Lower leg skin (tissue), 4 donors: ENCODE measurements at regions not wholly inside any gene's neighbourhood (a gene's known extent, or its start where the extent isn't known, plus 50 kb on each side); places are given as distances from the start of the nearest gene placed in this dataset.

Experiments used
- DNase-seq, 2 donors: peaks; one replicate each; pipeline ENCODE4 v3.0.0-alpha.2; 2019; ENCODE audit warnings: low spot score in 2 of 2
- H3K4me3 ChIP-seq: fragments of 200-600 bp; sonication (generic); 2 replicates; pipeline ENCODE4 v1.5.1; 2017; ENCODE audit warnings: mild to moderate bottlenecking, low read depth; ENCODE audit not compliant: poor library complexity, severe bottlenecking
- POLR2A ChIP-seq, 2 donors: fragments of 450-650 bp; IDR thresholded peaks; one replicate each; pipeline ENCODE4 v1.6.1; 2016 to 2017; ENCODE audit warnings: antibody characterized with exemption in 2 of 2, mild to moderate bottlenecking in 1 of 2, moderate library complexity in 1 of 2
- WGBS, 2 donors: methylation state at CpG; one replicate each; pipeline ENCODE4 v1.1.5; 2018; 5-methylcytosine and 5-hydroxymethylcytosine counted together
- intact Hi-C: fragments of 100-400 bp; cut with DNase I; formaldehyde crosslinking; loops from one replicate; pipeline ENCODE4 v1.15.0; 2023; ENCODE audit warnings: low total_unique reads
- TF ChIP-seq, protein P1 (sequence below), 3 donors: fragments of 450-650 bp; IDR thresholded peaks; one replicate each; pipeline ENCODE4 v1.5.1; 2016; ENCODE audit warnings: antibody characterized with exemption in 3 of 3, mild to moderate bottlenecking in 3 of 3, moderate library complexity in 2 of 3

DNA sequence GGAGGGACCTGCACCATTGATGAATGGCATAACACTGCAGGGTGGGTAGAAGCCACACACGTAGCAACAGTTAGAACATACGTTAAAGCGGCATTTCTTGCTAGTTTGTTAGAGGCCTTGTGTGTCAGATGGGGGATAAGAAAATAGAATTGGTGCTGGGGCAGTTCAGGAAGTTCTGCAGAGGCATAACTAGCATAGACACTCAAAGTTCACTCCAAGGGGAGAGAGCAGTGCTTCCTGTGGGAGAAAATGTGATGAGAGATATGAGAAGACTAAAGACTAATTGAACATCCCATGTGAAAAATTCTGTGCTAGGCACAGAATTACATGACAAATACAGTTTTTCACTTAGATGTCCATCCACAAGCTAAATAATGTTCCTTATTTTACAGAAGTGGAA is 327.1 kb downstream of the ZNF621 start:
- DNase-seq, result no peak
- no peak for TF ChIP-seq POLR2A (IDR thresholded peaks at IDR 0.05)
- TF ChIP-seq, protein P1, sequence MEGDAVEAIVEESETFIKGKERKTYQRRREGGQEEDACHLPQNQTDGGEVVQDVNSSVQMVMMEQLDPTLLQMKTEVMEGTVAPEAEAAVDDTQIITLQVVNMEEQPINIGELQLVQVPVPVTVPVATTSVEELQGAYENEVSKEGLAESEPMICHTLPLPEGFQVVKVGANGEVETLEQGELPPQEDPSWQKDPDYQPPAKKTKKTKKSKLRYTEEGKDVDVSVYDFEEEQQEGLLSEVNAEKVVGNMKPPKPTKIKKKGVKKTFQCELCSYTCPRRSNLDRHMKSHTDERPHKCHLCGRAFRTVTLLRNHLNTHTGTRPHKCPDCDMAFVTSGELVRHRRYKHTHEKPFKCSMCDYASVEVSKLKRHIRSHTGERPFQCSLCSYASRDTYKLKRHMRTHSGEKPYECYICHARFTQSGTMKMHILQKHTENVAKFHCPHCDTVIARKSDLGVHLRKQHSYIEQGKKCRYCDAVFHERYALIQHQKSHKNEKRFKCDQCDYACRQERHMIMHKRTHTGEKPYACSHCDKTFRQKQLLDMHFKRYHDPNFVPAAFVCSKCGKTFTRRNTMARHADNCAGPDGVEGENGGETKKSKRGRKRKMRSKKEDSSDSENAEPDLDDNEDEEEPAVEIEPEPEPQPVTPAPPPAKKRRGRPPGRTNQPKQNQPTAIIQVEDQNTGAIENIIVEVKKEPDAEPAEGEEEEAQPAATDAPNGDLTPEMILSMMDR (IDR thresholded peaks at IDR 0.05), result no peak
- no peak overlapping the region for H3K4me3 ChIP-seq
- intact Hi-C loops, result no loop called here
- WGBS, 2 donors, result 87 to 96% methylated on average over 3 of the region's 3 CpGs

DNA sequence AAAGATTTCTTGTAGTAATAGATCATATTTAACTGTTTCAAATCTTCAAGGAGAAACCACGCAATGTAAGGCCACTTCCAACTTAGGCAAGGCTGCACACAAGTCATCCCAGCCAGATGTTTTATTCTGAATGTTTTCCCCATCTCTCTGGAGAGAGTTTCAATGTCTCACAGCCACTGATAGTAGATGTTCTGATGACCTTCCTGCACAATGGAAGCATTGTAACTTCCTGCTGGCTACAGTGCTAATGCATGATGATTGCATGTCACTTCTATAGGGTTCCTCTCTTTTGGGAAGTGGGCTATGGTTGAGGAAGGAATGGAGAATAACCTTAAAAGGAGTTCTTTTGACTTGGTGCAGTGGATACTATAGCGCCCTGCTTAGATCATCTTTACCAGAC is 328.0 kb downstream of the ZNF621 start:
- H3K4me3 ChIP-seq, result no peak overlapping the region
- TF ChIP-seq, protein P1 (IDR thresholded peaks at IDR 0.05), result no peak
- no peak for TF ChIP-seq POLR2A (IDR thresholded peaks at IDR 0.05)
- DNase-seq, result no peak
- 91 to 99% methylated on average over 2 of the region's 2 CpGs for WGBS, 2 donors
- intact Hi-C loops, result no loop called here

DNA sequence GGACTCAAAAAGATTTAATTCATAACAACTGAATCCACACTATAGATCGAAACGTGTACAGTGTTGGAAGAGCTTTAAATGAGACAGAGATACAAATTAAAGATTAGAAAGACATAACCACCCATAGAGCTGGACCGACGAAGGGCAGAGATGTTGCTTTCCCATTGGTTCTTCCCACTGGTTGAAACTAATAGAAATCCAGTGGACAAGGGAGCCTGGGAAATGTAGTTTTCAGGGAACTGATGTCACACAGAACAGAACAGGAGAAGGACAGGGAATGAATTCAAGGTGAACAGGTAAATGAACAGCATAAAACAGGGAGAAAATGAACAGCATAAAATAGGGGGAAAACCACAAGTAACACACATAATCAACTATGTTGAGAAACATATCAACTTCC is 328.7 kb downstream of the ZNF621 start:
- no peak for DNase-seq
- intact Hi-C loops, result no loop called here
- H3K4me3 ChIP-seq, result no peak overlapping the region
- WGBS, 2 donors, result 89 to 92% methylated on average over 4 of the region's 4 CpGs
- no peak for TF ChIP-seq POLR2A (IDR thresholded peaks at IDR 0.05)
- TF ChIP-seq, protein P1 (IDR thresholded peaks at IDR 0.05), result no peak

DNA sequence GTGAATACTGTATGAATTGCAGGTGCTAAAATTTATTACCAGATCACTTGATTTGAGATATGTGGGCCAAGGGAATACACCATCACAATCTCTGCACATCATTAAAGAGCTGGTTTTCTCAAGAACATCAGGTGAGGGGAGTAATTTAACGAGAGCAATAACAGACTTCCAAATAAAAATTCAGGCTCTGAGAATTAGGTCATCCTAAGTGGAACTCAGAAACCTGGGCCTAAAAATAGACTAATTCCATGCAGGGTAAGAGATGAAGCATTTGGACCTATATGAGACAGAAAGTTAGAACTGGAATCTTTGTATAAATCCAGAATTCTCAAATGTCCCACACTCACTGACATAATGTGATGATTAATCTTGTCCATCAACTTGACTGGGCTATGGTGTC is 331.1 kb downstream of the ZNF621 start:
- no peak for TF ChIP-seq POLR2A (IDR thresholded peaks at IDR 0.05)
- TF ChIP-seq, protein P1 (IDR thresholded peaks at IDR 0.05), result no peak
- H3K4me3 ChIP-seq, result no peak overlapping the region
- intact Hi-C loops, result no loop called here
- no peak for DNase-seq
- 85 to 93% methylated on average over 1 of the region's 1 CpG for WGBS, 2 donors

DNA sequence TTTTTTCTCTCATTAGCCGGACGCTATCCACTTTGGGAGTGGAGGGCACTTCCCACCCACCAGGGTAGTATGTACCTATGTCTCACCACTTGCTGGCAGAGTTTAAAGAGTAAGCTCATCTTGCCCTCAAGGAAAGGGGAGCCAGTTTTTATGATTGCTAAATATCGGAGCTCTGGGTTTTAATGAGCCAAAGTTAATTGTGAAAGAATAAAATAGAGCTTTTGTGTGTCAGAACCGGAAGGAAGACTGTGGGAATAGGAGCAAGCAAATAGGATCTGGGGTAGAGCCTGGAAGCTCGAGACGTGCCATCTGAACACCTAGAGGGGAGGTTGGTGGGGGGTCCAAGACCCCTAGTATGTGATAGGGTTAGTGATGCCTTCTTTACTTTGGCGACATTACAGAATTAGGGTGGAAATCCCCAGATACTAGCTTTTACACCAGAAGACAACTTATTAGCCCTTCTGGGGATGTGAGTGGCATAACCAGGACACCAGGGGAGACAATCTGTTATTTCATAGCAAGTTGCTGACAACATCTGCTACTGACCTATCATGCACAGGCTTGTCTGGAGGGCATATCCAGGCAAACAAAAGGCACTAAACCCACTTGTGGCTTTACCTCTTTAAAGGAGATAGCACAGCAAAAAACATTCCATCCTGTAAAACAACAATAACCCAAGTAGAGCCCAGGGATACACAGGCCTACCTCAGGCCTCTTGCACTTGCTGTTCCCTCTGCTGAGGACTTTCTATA is 333.8 kb downstream of the ZNF621 start:
- H3K4me3 ChIP-seq, result no peak overlapping the region
- 54 to 59% methylated on average over 7 of the region's 7 CpGs for WGBS, 2 donors
- TF ChIP-seq POLR2A (IDR thresholded peaks at IDR 0.05), result no peak
- TF ChIP-seq, protein P1 (IDR thresholded peaks at IDR 0.05), result no peak
- no peak for DNase-seq
- intact Hi-C loops, result no loop called here

DNA sequence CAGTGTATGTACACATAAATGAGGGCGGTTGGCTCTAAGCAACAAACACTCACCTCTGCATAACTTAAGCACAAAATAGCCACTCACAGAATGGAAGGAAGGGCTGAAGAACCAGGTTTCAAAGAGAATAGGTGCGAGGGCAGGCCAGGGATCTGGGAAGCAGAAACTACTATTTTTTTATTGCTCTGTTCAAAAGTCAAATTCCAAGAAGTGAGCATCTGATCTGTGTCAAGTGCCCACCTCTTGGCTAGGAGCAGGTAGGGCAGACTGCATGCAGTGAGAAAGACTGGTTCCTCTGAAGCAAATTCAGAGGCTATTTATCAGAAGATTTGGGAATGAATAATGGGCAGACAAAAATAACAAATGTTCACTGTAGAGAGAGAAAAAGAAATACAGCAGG is 336.4 kb upstream of the CTNNB1 start:
- intact Hi-C loops, result no loop called here
- 89 to 95% methylated on average over 2 of the region's 2 CpGs for WGBS, 2 donors

More for the DNA sequence above, 336.4 kb upstream of the CTNNB1 start:
- no peak for TF ChIP-seq POLR2A (IDR thresholded peaks at IDR 0.05)
- TF ChIP-seq, protein P1 (IDR thresholded peaks at IDR 0.05), result no peak
- no peak for DNase-seq
- H3K4me3 ChIP-seq, result no peak overlapping the region
